ENCODE measurements at regions not wholly inside any gene's neighbourhood (a gene's known extent, or its start where the extent isn't known, plus 50 kb on each side); places are given as distances from the start of the nearest gene placed in this dataset.

DNA sequence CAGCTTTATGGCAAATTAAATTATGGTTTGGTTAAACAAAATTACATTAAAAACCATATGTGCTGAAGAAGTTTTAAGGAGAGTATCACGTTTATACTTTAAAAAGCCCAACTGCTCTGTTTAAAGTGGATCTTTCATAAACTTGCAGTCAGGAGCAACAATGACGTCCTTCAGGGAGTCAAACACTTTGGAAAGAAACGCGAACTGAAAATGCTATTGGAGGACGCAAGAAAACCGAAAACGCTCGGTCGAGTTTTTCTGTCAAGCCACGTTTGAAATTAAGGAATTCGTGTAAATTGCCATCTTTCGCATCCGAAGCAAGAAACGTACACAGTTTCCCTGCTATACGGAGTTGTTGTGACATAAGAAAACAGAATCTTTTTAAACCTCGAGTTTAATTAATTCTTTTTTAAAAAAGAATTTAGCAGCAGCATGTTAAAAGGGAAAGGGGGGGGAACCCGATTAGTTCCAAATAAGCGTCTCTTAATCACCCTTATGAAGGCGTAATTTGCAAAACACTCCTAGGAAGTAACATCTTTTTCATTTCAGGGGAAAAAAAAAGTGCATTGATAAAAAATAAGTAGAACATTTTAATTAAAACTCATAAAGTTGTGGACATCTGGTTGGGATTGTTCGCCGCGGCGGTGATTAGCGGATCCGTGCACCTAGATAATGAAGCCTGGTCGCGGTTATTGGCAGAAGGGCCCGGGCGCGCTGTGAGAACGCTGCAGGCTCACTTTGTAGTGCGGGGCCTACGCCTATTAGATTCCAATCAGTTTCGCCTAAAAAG is 295.4 kb downstream of the TFAP2C start:
- TF ChIP-seq TCF12 (IDR thresholded peaks at IDR 0.05; ENCODE audit: low read depth), result no peak
- no peak for TF ChIP-seq CEBPB (IDR thresholded peaks at IDR 0.05)
- no peak for TF ChIP-seq EGR1 (IDR thresholded peaks at IDR 0.05)
- no peak for TF ChIP-seq USF1 (IDR thresholded peaks at IDR 0.05)
- no peak for TF ChIP-seq FOXM1 (IDR thresholded peaks at IDR 0.05; ENCODE audit: borderline replicate concordance, low read depth)
- no peak for TF ChIP-seq CREB1 (IDR thresholded peaks at IDR 0.05; ENCODE audit: low read depth)
- TF ChIP-seq, protein P1, sequence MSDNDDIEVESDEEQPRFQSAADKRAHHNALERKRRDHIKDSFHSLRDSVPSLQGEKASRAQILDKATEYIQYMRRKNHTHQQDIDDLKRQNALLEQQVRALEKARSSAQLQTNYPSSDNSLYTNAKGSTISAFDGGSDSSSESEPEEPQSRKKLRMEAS (IDR thresholded peaks at IDR 0.05), result no peak
- no peak for TF ChIP-seq RAD21 (IDR thresholded peaks at IDR 0.05; ENCODE audit: low read depth)
- TF ChIP-seq TAF1 (IDR thresholded peaks at IDR 0.05; ENCODE audit: low read depth), result no peak
- no peak for TF ChIP-seq YY1 (IDR thresholded peaks at IDR 0.05; ENCODE audit: low read depth)
- TF ChIP-seq TEAD4 (IDR thresholded peaks at IDR 0.05), result no peak

Measured in Ishikawa (cell line).